A673 (cell line): ENCODE measurements at regions not wholly inside any gene's neighbourhood (a gene's known extent, or its start where the extent isn't known, plus 50 kb on each side); places are given as distances from the start of the nearest gene placed in this dataset.

ENCODE experiments used
- CTCF ChIP-seq: fragments of 300-800, 200-600 bp; sonication (generic); conservative IDR thresholded peaks from 2 replicates; pipeline ENCODE4 v1.5.1; 2017; ENCODE audit warnings: low read depth, mild to moderate bottlenecking, antibody characterized with exemption, low read length, moderate library complexity, mixed read lengths
- EZH2 ChIP-seq: fragments of 200-600 bp; sonication (generic); IDR thresholded peaks from 2 replicates; pipeline ENCODE4 v1.6.1; 2017; ENCODE audit warnings: borderline replicate concordance, low read depth, mild to moderate bottlenecking, mixed read lengths, antibody characterized with exemption, low read length; ENCODE audit not compliant: poor library complexity, severe bottlenecking

GRCh38 chr6:75546381-75546780 lies 52.8 kb upstream of the FILIP1 start:
- TF ChIP-seq CTCF: peak; percentile 54
- no peak for TF ChIP-seq EZH2
